ENCODE measurements at regions not wholly inside any gene's neighbourhood (a gene's known extent, or its start where the extent isn't known, plus 50 kb on each side); places are given as distances from the start of the nearest gene placed in this dataset.

- DNase-seq = no peak
- no peak for TF ChIP-seq CTCF (IDR thresholded peaks at IDR 0.05)
- Mint-ChIP-seq H3K4me3 (no peak overlapping the region), H3K9me3 (no peaks in the 10 kb centered on the region), H3K36me3 (ENCODE audit: low read depth) (no peaks in the 10 kb centered on the region), H3K27ac (no peak overlapping the region), H3K4me1 (no peaks in the 10 kb centered on the region), H3K27me3 (peaks cover 3% of the 10 kb centered on the region)
- ChIA-PET POLR2A (no interaction called here), CTCF (interaction anchor here (0.7 to 1.9 kb wide), 3 partner anchors 11 to 325 kb away, joined by 3 to 5 read pairs (median 3); no protein-coding TSS in a partner anchor)
- ATAC-seq (ENCODE audit: low read depth) = no peak
- intact Hi-C loops (cut with micrococcal nuclease) = no loop called here
Measured at GRCh38 chr1:119276558-119276957, 92.0 kb upstream of the HAO2 start.

- ATAC-seq (ENCODE audit: low read depth) (no peak), DNase-seq (no peak)
- H3K27ac Mint-ChIP-seq = no peak overlapping the region
- H3K36me3 Mint-ChIP-seq (ENCODE audit: low read depth) = no peaks in the 10 kb centered on the region
- TF ChIP-seq CTCF (IDR thresholded peaks at IDR 0.05) = no peak
- no peaks in the 10 kb centered on the region for H3K9me3 Mint-ChIP-seq
- H3K4me3 Mint-ChIP-seq = no peak overlapping the region
- ChIA-PET POLR2A (no interaction called here), CTCF (interaction anchor here (1.4 kb wide), 1 partner anchor 396 kb away, joined by 4 read pairs; no protein-coding TSS in a partner anchor)
- intact Hi-C loops (cut with micrococcal nuclease) = no loop called here
- H3K27me3 Mint-ChIP-seq = peaks cover 4% of the 10 kb centered on the region
- no peaks in the 10 kb centered on the region for H3K4me1 Mint-ChIP-seq
Measured at GRCh38 chr1:119279456-119280381, 88.9 kb upstream of the HAO2 start.

GRCh38 chr1:119285482-119285881 is 83.1 kb upstream of the HAO2 start:
- POLR2A ChIA-PET = no interaction called here
- no peaks in the 10 kb centered on the region for H3K36me3 Mint-ChIP-seq (ENCODE audit: low read depth)
- CTCF ChIA-PET = interaction anchor here (1.3 kb wide), 1 partner anchor 82 kb away, joined by 3 read pairs; no protein-coding TSS in a partner anchor

GRCh38 chr1:119286587-119287181 is 81.9 kb upstream of the HAO2 start:
- no peak overlapping the region for H3K4me3 Mint-ChIP-seq
- no peak for ATAC-seq (ENCODE audit: low read depth)
- intact Hi-C loops (cut with micrococcal nuclease) = loop anchor here (1.0 kb wide), 1 partner anchor 81 kb away; no protein-coding TSS in a partner anchor
- CTCF ChIA-PET = interaction anchor here (1.1 kb wide), 1 partner anchor 10 kb away, joined by 3 read pairs; no protein-coding TSS in a partner anchor
- no peaks in the 10 kb centered on the region for H3K9me3 Mint-ChIP-seq
- POLR2A ChIA-PET = no interaction called here
- no peak for TF ChIP-seq CTCF (IDR thresholded peaks at IDR 0.05)
- no peaks in the 10 kb centered on the region for H3K4me1 Mint-ChIP-seq
- no peak overlapping the region for H3K27ac Mint-ChIP-seq
- H3K27me3 Mint-ChIP-seq = peaks cover 6% of the 10 kb centered on the region
- no peak for DNase-seq
- no peaks in the 10 kb centered on the region for H3K36me3 Mint-ChIP-seq (ENCODE audit: low read depth)

More at GRCh38 chr1:119285482-119285881, 83.1 kb upstream of the HAO2 start:
- no peak for ATAC-seq (ENCODE audit: low read depth)
- intact Hi-C loops (cut with micrococcal nuclease) = no loop called here
- TF ChIP-seq CTCF (IDR thresholded peaks at IDR 0.05) = no peak
- no peak overlapping the region for H3K4me3 Mint-ChIP-seq
- no peaks in the 10 kb centered on the region for H3K9me3 Mint-ChIP-seq
- peaks cover 6% of the 10 kb centered on the region for H3K27me3 Mint-ChIP-seq
- no peak for DNase-seq
- H3K4me1 Mint-ChIP-seq = no peaks in the 10 kb centered on the region
- no peak overlapping the region for H3K27ac Mint-ChIP-seq

- peaks cover 2% of the 10 kb centered on the region for H3K27me3 Mint-ChIP-seq
- H3K4me1 Mint-ChIP-seq = no peaks in the 10 kb centered on the region
- intact Hi-C loops (cut with micrococcal nuclease) = loop anchor here (2.0 kb wide), 1 partner anchor 386 kb away; no protein-coding TSS in a partner anchor
- no peak overlapping the region for H3K27ac Mint-ChIP-seq
- no peak overlapping the region for H3K4me3 Mint-ChIP-seq
- no peak for TF ChIP-seq CTCF (IDR thresholded peaks at IDR 0.05)
- H3K9me3 Mint-ChIP-seq = no peaks in the 10 kb centered on the region
- ATAC-seq (ENCODE audit: low read depth) (no peak), DNase-seq (no peak)
- H3K36me3 Mint-ChIP-seq (ENCODE audit: low read depth) = no peaks in the 10 kb centered on the region
- ChIA-PET CTCF (no interaction called here), POLR2A (no interaction called here)
Measured at GRCh38 chr1:119288751-119289150, 79.8 kb upstream of the HAO2 start.
